HCT116 (cell line): ENCODE measurements at regions not wholly inside any gene's neighbourhood (a gene's known extent, or its start where the extent isn't known, plus 50 kb on each side); places are given as distances from the start of the nearest gene placed in this dataset.

Experiments used
- ATAC-seq: fragments of 200-7000 bp; cut with Tn5 transposase; 2 replicates; pipeline ENCODE4 v1.9.1; 2020; ENCODE audit warnings: mild to moderate bottlenecking, moderate library complexity
- BruUV-seq: library from RNA; stranded (reverse); fragments of 400-500 nt; replicated peaks from 2 replicates; lab custom pipeline; 2021; lab: Mats Ljungman, UMichigan
- CTCF ChIA-PET: fragments of 300-600 bp; sonication (Branson Sonifier 250); formaldehyde crosslinking; loops from one replicate; lab custom pipeline; 2021; ENCODE audit warnings: antibody characterized with exemption; lab: Charles Lee
- POLR2A ChIA-PET: fragments of 300-600, 350-600 bp; sonication (Branson Sonifier 250); formaldehyde crosslinking; loops from one replicate; lab custom pipeline; 2021; ENCODE audit warnings: antibody characterized with exemption; lab: Charles Lee
- RAD21 ChIA-PET, 2 experiments: fragments of 300-600 bp; sonication (Branson Sonifier 250); formaldehyde crosslinking; loops; one replicate each; lab custom pipeline; 2023; ENCODE audit warnings: low total read pairs in 2 of 2; ENCODE audit not compliant: uncharacterized antibody in 2 of 2, unreplicated experiment in 2 of 2, low non-redundant PET in 1 of 2; lab: Charles Lee
- DNase-seq: peaks from one replicate; pipeline ENCODE4 v3.0.0-alpha.2; 2010; ENCODE audit warnings: low read depth, low spot score
- H2AFZ ChIP-seq: fragments of 200-600 bp; shearing (Covaris generic), sonication (generic); 2 replicates; pipeline ENCODE4 v1.6.1; 2017; ENCODE audit warnings: low read depth, mixed run types, mixed read lengths, antibody characterized with exemption, low read length; ENCODE audit not compliant: poor library complexity, severe bottlenecking
- H3K27ac ChIP-seq: 2 replicates; pipeline ENCODE4 v1.5.1; 2012; ENCODE audit warnings: low read depth, low read length
- H3K27me3 ChIP-seq: fragments of 200-600 bp; sonication (generic); 2 replicates; pipeline ENCODE4 v1.6.1; 2016; ENCODE audit warnings: mixed run types, low read length, mixed read lengths; ENCODE audit not compliant: insufficient read depth
- H3K36me3 ChIP-seq, 2 experiments: fragments of 200-500 bp in 1 of 2; fragments of 200-600 bp in 1 of 2; sonication (Bioruptor generic) in 1 of 2; sonication (generic) in 1 of 2; 2 replicates each; pipeline versions ENCODE4 v1.5.1 to v1.6.1; 2014 to 2016; ENCODE audit warnings: low read length in 2 of 2, inconsistent platforms in 1 of 2, mixed read lengths in 1 of 2, mixed run types in 1 of 2; ENCODE audit not compliant: insufficient read depth in 2 of 2, control insufficient read depth in 1 of 2
- H3K4me1 ChIP-seq, 2 experiments: fragments of 200-600 bp in 1 of 2; sonication (generic) in 1 of 2; 2 replicates each; pipeline versions ENCODE4 v1.5.1 to v1.6.1; 2012 to 2017; ENCODE audit warnings: low read length in 2 of 2, inconsistent platforms in 1 of 2, mild to moderate bottlenecking in 1 of 2, mixed read lengths in 1 of 2, mixed run types in 1 of 2, moderate library complexity in 1 of 2; ENCODE audit not compliant: insufficient read depth in 2 of 2, control insufficient read depth in 1 of 2
- H3K4me2 ChIP-seq: fragments of 200-600 bp; sonication (generic); 2 replicates; pipeline ENCODE4 v1.6.1; 2017; ENCODE audit warnings: mixed run types, low read length, mixed read lengths
- H3K4me3 ChIP-seq, 2 experiments: fragments of 200-600 bp in 1 of 2; sonication (generic) in 1 of 2; replicated peaks in 1 of 2; 2 replicates each; pipeline ENCODE4 v1.5.1; 2011 to 2016; ENCODE audit warnings: low read length in 2 of 2, control low read depth in 1 of 2, low read depth in 1 of 2, mild to moderate bottlenecking in 1 of 2, mixed read lengths in 1 of 2, mixed run types in 1 of 2
- H3K79me2 ChIP-seq: fragments of 200-600 bp; sonication (generic); 2 replicates; pipeline ENCODE4 v1.6.1; 2017; ENCODE audit warnings: mild to moderate bottlenecking, mixed run types, low read length, moderate library complexity, mixed read lengths; ENCODE audit not compliant: insufficient read depth
- H3K9ac ChIP-seq: fragments of 200-600 bp; sonication (generic); 2 replicates; pipeline ENCODE4 v1.6.1; 2016; ENCODE audit warnings: low read length, mixed read lengths
- H3K9me2 ChIP-seq: fragments of 200-600 bp; sonication (generic), shearing (Covaris generic); 2 replicates; pipeline ENCODE4 v1.6.1; 2017; ENCODE audit warnings: mixed run types, mild to moderate bottlenecking, moderate library complexity; ENCODE audit not compliant: insufficient read depth
- H3K9me3 ChIP-seq, 2 experiments: fragments of 200-500 bp in 1 of 2; fragments of 200-600 bp in 1 of 2; sonication (Bioruptor generic) in 1 of 2; sonication (generic) in 1 of 2; 2 replicates each; pipeline ENCODE4 v1.6.1; 2014 to 2017; ENCODE audit warnings: low read length in 2 of 2, mixed read lengths in 2 of 2, inconsistent platforms in 1 of 2, low read depth in 1 of 2, mild to moderate bottlenecking in 1 of 2, mixed run types in 1 of 2, moderate library complexity in 1 of 2; ENCODE audit not compliant: control insufficient read depth in 1 of 2, insufficient read depth in 1 of 2
- H4K20me1 ChIP-seq: fragments of 200-600 bp; sonication (generic), shearing (Covaris generic); 2 replicates; pipeline ENCODE4 v1.6.1; 2017; ENCODE audit warnings: mixed run types, mild to moderate bottlenecking, moderate library complexity; ENCODE audit not compliant: insufficient read depth
- ATF3 ChIP-seq: IDR thresholded peaks from 2 replicates; pipeline ENCODE4 v1.6.1; 2012
- CBX3 ChIP-seq: IDR thresholded peaks from 2 replicates; pipeline ENCODE4 v1.6.1; 2012; ENCODE audit warnings: low read depth
- CEBPB ChIP-seq: IDR thresholded peaks from 2 replicates; pipeline ENCODE4 v1.6.1; 2012; ENCODE audit warnings: low read depth
- EGR1 ChIP-seq: IDR thresholded peaks from 2 replicates; pipeline ENCODE4 v1.6.1; 2012; ENCODE audit warnings: low read depth
- ELF1 ChIP-seq: IDR thresholded peaks from 2 replicates; pipeline ENCODE4 v1.6.1; 2012; ENCODE audit warnings: low read depth, borderline replicate concordance
- EZH2 ChIP-seq: fragments of 200-600 bp; sonication (generic); IDR thresholded peaks from 2 replicates; pipeline ENCODE4 v1.6.1; 2017; ENCODE audit warnings: antibody characterized with exemption, mixed run types
- POLR2A ChIP-seq: IDR thresholded peaks from 2 replicates; pipeline ENCODE4 v1.7.0; 2011; ENCODE audit warnings: borderline replicate concordance; ENCODE audit not compliant: insufficient read depth, insufficient read length; ENCODE audit errors: extremely low read depth
- POLR2AphosphoS5 ChIP-seq: IDR thresholded peaks from 2 replicates; pipeline ENCODE4 v1.6.1; 2011; ENCODE audit warnings: mild to moderate bottlenecking, low read depth, low read length, moderate library complexity
- SP1 ChIP-seq: IDR thresholded peaks from 2 replicates; pipeline ENCODE4 v1.6.1; 2012; ENCODE audit warnings: low read depth
- ZFX ChIP-seq: fragments of 450-650 bp; IDR thresholded peaks from 2 replicates; pipeline ENCODE4 v1.6.1; 2017
- ZNF274 ChIP-seq: fragments of 200-500 bp; sonication (Bioruptor generic); IDR thresholded peaks from 2 replicates; pipeline ENCODE4 v1.6.1; 2014; ENCODE audit warnings: mild to moderate bottlenecking, low read depth, low read length, inconsistent platforms
- intact Hi-C: fragments of 100-400 bp; cut with micrococcal nuclease; formaldehyde crosslinking; loops from 2 replicates; pipeline ENCODE4 v1.10.0; 2022
- TF ChIP-seq, protein P1 (sequence below): IDR thresholded peaks from 2 replicates; pipeline ENCODE4 v1.6.1; 2012
- TF ChIP-seq, protein P2 (sequence below): IDR thresholded peaks from 2 replicates; pipeline ENCODE4 v1.6.1; 2012; ENCODE audit warnings: low read depth

DNA sequence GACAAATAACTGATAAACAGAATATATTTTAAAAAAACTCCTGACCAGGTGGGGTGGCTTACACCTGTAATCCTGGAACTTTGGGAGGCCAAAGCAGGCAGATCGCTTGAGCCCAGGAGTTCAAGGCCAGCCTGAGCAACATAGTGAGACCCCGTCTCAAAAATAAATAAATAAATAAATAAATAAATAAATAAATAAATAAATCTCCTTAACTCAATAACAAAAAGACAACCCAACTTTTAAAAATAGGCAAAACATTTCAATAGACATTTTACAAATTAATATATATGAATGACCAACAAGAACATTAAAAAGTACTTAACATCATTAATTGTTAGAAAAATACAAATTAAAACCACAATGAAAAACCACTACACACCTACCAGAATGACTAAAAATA, 56.2 kb upstream of the CAPRIN2 start:
- Histone ChIP-seq H3K9ac (no peak overlapping the region), H3K4me1 (peaks cover 0 to 4% of the 10 kb centered on the region in 2 experiments; a peak in 1 of 4 replicates), H3K9me3 (no peaks in the 10 kb centered on the region), H3K9me2 (no peaks in the 10 kb centered on the region), H3K4me3 (no peak overlapping the region), H3K36me3 (no peaks in the 10 kb centered on the region), H3K79me2 (no peaks in the 10 kb centered on the region), H3K27ac (no peak overlapping the region), H2AFZ (no peak overlapping the region), H3K4me2 (no peak overlapping the region), H3K27me3 (no peaks in the 10 kb centered on the region), H4K20me1 (no peaks in the 10 kb centered on the region)
- ATAC-seq (no peak), DNase-seq (no peak)
- CTCF ChIA-PET, result no interaction called here
- POLR2A ChIA-PET, result no interaction called here
- BruUV-seq, result no TSS peak
- RAD21 ChIA-PET, result no interaction called here
- TF ChIP-seq SP1 (no peak), ELF1 (no peak), CEBPB (no peak), CBX3 (no peak), ZFX (no peak), EZH2 (no peak), EGR1 (no peak), ZNF274 (no peak), POLR2AphosphoS5 (no peak), POLR2A (no peak), ATF3 (no peak)
- TF ChIP-seq, protein P1, sequence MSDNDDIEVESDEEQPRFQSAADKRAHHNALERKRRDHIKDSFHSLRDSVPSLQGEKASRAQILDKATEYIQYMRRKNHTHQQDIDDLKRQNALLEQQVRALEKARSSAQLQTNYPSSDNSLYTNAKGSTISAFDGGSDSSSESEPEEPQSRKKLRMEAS, result no peak
- TF ChIP-seq, protein P2, sequence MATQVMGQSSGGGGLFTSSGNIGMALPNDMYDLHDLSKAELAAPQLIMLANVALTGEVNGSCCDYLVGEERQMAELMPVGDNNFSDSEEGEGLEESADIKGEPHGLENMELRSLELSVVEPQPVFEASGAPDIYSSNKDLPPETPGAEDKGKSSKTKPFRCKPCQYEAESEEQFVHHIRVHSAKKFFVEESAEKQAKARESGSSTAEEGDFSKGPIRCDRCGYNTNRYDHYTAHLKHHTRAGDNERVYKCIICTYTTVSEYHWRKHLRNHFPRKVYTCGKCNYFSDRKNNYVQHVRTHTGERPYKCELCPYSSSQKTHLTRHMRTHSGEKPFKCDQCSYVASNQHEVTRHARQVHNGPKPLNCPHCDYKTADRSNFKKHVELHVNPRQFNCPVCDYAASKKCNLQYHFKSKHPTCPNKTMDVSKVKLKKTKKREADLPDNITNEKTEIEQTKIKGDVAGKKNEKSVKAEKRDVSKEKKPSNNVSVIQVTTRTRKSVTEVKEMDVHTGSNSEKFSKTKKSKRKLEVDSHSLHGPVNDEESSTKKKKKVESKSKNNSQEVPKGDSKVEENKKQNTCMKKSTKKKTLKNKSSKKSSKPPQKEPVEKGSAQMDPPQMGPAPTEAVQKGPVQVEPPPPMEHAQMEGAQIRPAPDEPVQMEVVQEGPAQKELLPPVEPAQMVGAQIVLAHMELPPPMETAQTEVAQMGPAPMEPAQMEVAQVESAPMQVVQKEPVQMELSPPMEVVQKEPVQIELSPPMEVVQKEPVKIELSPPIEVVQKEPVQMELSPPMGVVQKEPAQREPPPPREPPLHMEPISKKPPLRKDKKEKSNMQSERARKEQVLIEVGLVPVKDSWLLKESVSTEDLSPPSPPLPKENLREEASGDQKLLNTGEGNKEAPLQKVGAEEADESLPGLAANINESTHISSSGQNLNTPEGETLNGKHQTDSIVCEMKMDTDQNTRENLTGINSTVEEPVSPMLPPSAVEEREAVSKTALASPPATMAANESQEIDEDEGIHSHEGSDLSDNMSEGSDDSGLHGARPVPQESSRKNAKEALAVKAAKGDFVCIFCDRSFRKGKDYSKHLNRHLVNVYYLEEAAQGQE, result no peak
- intact Hi-C loops, result no loop called here
